HUES64 (cell line): ENCODE measurements at regions not wholly inside any gene's neighbourhood (a gene's known extent, or its start where the extent isn't known, plus 50 kb on each side); places are given as distances from the start of the nearest gene placed in this dataset.
"Not testable (repeated sequence)": the region's sequence is repeated elsewhere in the genome, so short reads cannot be mapped to it uniquely, and the experiment has no call there.

ENCODE experiments used
- H3K27ac ChIP-seq: 2 replicates; pipeline ENCODE4 v1.7.0; 2013; ENCODE audit warnings: low read depth, low read length, inconsistent platforms
- H3K27me3 ChIP-seq: 2 replicates; pipeline ENCODE4 v1.6.1; 2013; ENCODE audit warnings: mild to moderate bottlenecking, low read length; ENCODE audit not compliant: insufficient read depth
- H3K36me3 ChIP-seq: 2 replicates; pipeline ENCODE4 v1.6.1; 2013; ENCODE audit warnings: mild to moderate bottlenecking, low read length; ENCODE audit not compliant: insufficient read depth
- H3K4me1 ChIP-seq: 2 replicates; pipeline ENCODE4 v1.6.1; 2013; ENCODE audit warnings: mild to moderate bottlenecking, low read length, moderate library complexity; ENCODE audit not compliant: insufficient read depth
- H3K4me3 ChIP-seq: 2 replicates; pipeline ENCODE4 v1.5.1; 2013; ENCODE audit warnings: mild to moderate bottlenecking, low read length, moderate library complexity
- H3K9ac ChIP-seq: 2 replicates; pipeline ENCODE4 v1.6.1; 2013; ENCODE audit warnings: mild to moderate bottlenecking, low read depth, low read length
- H3K9me3 ChIP-seq: 2 replicates; pipeline ENCODE4 v1.6.1; 2013; ENCODE audit warnings: low read depth, low read length; ENCODE audit not compliant: insufficient read depth
- whole genome bisulfite sequencing: fragments of 150-250, 120-280 bp; methylation state at CpG from one replicate; pipeline ENCODE4 v1.1.7; 2013; ENCODE audit warnings: missing lambda C conversion rate; 5-methylcytosine and 5-hydroxymethylcytosine counted together

DNA sequence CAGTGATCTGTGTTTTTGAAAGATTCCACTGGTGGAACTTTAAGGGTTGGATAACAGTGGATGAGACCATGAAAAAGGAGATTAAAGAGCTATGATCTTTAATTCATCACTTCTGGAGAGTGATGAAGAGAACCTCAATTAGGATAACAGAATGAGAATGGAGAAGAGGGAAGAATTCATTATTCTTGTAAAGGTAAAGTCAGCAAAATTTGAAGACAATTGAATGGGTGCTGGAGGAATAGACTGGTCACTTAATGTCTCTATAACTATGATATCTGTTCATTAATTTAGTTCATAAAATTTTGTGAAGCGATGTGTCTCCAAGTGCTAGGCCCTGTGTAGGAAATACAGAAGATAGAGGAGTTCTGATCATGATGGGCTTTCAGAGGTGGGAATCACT, 1013.2 kb upstream of the FANCL start:
- H3K27ac ChIP-seq, result no peak overlapping the region
- WGBS, result 100% methylated on average over 1 of the region's 1 CpG
- H3K27me3 ChIP-seq, result no peaks in the 10 kb centered on the region
- peaks cover 16% of the 10 kb centered on the region for H3K4me1 ChIP-seq
- no peaks in the 10 kb centered on the region for H3K9me3 ChIP-seq
- H3K9ac ChIP-seq, result no peak overlapping the region
- no peak overlapping the region for H3K4me3 ChIP-seq
- no peaks in the 10 kb centered on the region for H3K36me3 ChIP-seq

DNA sequence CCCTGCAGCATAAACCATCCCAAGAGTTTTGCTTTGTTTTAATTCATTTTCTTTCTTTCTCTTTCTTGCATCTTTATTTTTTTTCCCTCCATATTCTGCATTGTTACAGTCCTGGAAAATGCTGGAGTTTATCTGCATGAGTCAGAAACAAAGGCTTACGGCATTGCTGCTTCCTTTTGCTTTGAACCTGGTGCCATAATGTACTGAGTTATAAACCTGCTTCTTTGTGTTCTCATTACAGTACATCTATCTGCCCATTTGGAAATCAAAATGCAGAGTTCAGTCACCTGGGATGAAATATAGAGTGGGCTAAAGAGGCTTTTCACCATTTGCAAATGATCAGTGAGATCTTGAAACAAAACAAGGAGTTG, 1009.2 kb upstream of the FANCL start:
- H3K9ac ChIP-seq, result no peak overlapping the region
- no peaks in the 10 kb centered on the region for H3K9me3 ChIP-seq
- no peaks in the 10 kb centered on the region for H3K27me3 ChIP-seq
- WGBS, result 91% methylated on average over 1 of the region's 1 CpG
- H3K4me1 ChIP-seq, result peaks cover 11% of the 10 kb centered on the region
- H3K27ac ChIP-seq, result no peak overlapping the region
- H3K4me3 ChIP-seq, result no peak overlapping the region
- H3K36me3 ChIP-seq, result no peaks in the 10 kb centered on the region

DNA sequence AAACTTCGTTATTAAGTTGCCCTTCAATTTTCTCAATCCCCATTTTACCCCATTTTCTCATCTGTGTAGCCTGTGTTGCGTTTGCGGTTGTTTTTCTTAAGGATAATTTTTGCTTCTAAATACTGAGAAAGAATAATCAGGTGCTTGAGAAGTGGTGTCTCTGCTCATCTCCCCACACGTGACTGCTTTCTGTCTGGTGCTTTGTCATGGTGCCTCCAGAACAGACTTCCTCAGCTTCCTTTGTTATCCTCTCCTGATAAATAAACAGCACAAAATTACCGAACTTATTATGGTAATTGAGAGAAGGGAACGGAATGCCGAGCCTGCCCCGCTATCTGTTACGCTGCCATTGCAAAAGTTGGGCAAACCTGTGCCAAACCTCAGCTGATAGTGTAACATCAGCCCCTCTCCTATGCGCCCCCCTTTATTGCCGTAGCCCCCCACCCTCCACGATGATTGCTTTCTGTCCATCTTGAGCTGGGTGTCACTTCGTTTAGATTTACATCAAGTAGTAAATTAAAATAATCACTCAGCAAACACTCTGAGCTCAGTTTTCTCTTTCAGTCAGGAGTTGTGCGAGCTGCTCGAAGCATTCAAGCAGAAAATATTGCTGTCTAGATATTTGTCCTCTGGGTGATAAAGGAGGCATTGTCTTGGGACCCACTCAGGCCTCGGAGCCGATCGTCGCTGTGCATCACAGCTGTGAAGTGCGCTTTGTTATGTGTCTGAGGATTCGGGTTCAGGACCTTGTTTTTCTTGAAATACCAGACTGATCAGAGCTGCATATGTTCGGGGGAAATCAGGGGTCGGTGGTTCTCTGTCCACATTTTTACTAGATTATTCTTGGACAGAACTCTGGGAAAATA, 1008.5 kb upstream of the FANCL start:
- H3K27me3 ChIP-seq, result no peaks in the 10 kb centered on the region
- H3K4me3 ChIP-seq, result no peak overlapping the region
- peaks cover 11% of the 10 kb centered on the region for H3K4me1 ChIP-seq
- H3K36me3 ChIP-seq, result no peaks in the 10 kb centered on the region
- H3K27ac ChIP-seq, result no peak overlapping the region
- WGBS, result 93% methylated on average over 19 of the region's 23 CpGs
- H3K9me3 ChIP-seq, result no peaks in the 10 kb centered on the region
- H3K9ac ChIP-seq, result no peak overlapping the region

DNA sequence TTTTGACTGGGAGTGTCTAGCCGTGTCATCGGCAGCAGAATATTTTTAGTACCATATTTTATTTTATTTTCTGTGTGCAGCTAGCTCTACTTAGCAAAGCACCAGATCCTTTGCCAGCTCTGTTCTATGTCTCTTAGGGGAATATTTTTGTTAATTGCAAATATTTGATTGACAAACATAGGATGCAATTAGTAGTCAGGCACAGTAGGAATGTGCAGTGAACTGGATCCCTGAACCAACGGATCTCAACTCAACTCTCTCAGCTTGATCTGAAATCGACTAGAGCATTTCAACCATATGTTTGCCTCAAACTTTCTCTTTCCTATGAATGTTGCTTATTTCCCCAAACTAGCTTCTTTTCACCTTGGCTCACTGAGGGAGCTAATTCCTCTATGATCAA, 998.0 kb upstream of the FANCL start:
- no peaks in the 10 kb centered on the region for H3K9me3 ChIP-seq
- H3K36me3 ChIP-seq, result no peaks in the 10 kb centered on the region
- peaks cover 18% of the 10 kb centered on the region for H3K4me1 ChIP-seq
- H3K27me3 ChIP-seq, result no peaks in the 10 kb centered on the region
- 87% methylated on average over 4 of the region's 4 CpGs for WGBS
- no peak overlapping the region for H3K4me3 ChIP-seq
- no peak overlapping the region for H3K27ac ChIP-seq
- H3K9ac ChIP-seq, result no peak overlapping the region

DNA sequence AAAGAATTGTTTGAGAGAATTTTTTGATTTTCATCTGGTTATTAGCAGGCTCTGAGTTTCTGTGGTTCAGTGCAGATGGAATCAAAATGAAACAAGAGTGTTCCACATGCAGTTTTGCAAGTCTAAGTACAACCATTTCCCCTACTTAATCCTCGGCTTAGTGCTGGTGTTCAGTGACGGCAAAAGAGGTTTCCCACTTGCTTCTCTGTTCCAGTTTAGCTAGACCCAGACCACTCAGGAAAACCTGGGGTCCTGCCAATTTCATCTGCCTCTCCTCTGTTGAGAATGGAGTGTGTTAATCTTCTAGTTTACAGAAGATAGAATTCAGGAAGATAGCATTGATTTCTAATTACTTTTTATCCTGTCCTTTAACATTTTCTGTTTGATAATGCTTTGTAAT, 996.2 kb upstream of the FANCL start:
- H3K4me3 ChIP-seq, result no peak overlapping the region
- no peak overlapping the region for H3K27ac ChIP-seq
- no peak overlapping the region for H3K9ac ChIP-seq
- no peaks in the 10 kb centered on the region for H3K9me3 ChIP-seq
- peaks cover 18% of the 10 kb centered on the region for H3K4me1 ChIP-seq
- no peaks in the 10 kb centered on the region for H3K27me3 ChIP-seq
- no peaks in the 10 kb centered on the region for H3K36me3 ChIP-seq
- whole genome bisulfite sequencing, result 89% methylated on average over 2 of the region's 2 CpGs

DNA sequence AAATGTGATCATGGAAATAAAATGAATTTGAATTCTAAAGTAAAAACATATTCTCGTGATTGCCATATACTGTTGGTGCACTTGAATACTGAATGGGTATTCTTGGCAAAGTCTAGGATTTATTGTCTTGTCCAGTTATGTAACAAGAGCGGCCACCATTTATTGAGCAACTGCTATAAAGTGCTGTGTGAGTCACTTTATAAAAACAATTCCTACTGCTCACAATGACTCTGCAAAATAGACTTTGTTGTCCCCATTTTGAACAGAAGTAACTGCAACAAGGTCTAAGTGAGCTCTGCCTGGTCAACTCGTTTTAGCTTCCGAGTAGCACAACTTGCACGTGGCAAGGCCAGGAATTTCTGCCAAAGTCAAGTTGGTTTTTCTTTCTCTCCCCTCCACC, 995.6 kb upstream of the FANCL start:
- H3K27me3 ChIP-seq, result no peaks in the 10 kb centered on the region
- no peak overlapping the region for H3K9ac ChIP-seq
- H3K27ac ChIP-seq, result no peak overlapping the region
- no peak overlapping the region for H3K4me3 ChIP-seq
- WGBS, result 94% methylated on average over 5 of the region's 5 CpGs
- no peaks in the 10 kb centered on the region for H3K9me3 ChIP-seq
- H3K36me3 ChIP-seq, result no peaks in the 10 kb centered on the region
- H3K4me1 ChIP-seq, result peaks cover 14% of the 10 kb centered on the region

DNA sequence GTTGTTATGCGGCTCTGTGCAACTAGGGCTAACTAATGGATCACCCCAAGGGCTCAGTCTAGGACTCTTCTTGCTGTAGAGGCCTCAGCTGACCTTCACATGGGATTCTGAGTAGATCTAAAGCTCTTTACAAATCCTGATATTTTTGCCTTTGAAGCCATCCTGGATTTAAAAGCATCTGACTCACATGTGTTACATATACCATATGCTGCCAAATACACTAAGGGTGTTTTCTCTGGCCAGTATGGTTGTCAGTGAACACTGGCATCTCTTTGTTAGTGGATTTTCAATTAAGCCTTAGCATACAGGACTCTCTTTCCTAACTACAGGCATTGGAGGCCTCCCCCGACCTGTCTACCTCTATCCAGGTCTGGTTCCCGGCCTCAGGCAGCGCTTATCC, 992.8 kb upstream of the FANCL start:
- Histone ChIP-seq H3K27me3 (no peaks in the 10 kb centered on the region), H3K9me3 (no peaks in the 10 kb centered on the region), H3K36me3 (no peaks in the 10 kb centered on the region), H3K27ac (no peak overlapping the region), H3K4me1 (peaks cover 8% of the 10 kb centered on the region; the same call in 1 of the 2 replicates), H3K9ac (no peak overlapping the region), H3K4me3 (no peak overlapping the region)
- 96% methylated on average over 4 of the region's 4 CpGs for WGBS

DNA sequence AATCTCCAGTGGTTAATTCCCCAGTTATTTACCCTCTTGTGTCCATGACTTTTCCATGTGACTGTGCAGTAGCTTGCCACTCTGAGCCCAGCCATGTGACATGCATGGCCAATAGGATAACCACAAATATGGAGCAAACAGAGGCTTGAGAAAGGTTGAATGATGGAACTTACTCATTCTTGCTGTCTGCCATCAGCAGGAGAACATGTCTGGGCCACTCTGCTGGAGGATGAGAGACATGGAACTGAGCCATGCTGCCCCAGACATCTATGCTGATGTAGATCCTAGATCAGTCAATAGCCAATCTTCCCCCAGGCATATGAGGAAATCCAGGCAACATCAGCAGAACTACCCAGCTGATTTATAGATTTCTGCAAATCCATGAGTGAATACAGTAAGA, 992.3 kb upstream of the FANCL start:
- Histone ChIP-seq H3K9me3 (no peaks in the 10 kb centered on the region), H3K9ac (no peak overlapping the region), H3K4me1 (peaks cover 3% of the 10 kb centered on the region; the same call in 1 of the 2 replicates), H3K27ac (no peak overlapping the region), H3K4me3 (no peak overlapping the region), H3K27me3 (no peaks in the 10 kb centered on the region), H3K36me3 (no peaks in the 10 kb centered on the region)

DNA sequence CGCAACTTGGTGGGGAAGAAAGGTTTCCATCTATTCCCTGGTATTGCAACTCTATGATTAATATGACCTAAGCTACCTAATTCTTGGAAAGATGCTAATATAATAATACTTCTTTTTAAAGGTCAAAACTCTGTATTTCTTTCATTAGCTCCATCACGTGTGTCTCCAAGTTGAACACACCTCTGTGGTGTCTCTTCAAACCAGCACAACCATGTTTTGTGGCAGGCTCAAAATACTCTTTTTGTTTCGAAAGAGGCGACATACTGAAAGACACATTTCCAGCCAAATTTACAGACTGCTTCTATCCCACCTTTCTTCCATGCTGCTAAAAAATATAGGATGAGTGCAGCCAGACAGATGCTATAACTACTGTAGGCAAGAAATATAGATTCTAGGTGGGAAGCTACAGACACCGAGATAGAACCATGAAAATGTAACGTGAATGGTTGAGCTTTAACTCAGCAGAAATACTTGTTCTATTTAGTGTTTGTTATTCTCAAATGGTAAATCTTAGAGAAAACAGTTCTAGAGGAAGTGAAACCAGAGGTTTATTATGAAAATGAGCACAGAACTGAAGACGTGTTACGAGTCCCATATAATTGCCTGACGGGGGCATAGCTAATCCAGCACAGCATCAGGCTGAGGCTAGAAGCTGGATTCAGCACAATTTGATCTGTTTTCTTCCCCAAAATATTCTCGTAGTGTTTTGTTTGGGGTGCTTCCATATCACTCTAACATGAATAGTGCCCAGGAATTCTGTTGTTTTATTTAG, 991.5 kb upstream of the FANCL start:
- H3K9ac ChIP-seq, result no peak overlapping the region
- H3K36me3 ChIP-seq, result no peaks in the 10 kb centered on the region
- 95% methylated on average over 9 of the region's 10 CpGs for WGBS
- no peak overlapping the region for H3K4me3 ChIP-seq
- no peaks in the 10 kb centered on the region; the same call in 1 of the 2 replicates for H3K4me1 ChIP-seq
- no peaks in the 10 kb centered on the region for H3K9me3 ChIP-seq
- no peak overlapping the region for H3K27ac ChIP-seq
- no peaks in the 10 kb centered on the region for H3K27me3 ChIP-seq

DNA sequence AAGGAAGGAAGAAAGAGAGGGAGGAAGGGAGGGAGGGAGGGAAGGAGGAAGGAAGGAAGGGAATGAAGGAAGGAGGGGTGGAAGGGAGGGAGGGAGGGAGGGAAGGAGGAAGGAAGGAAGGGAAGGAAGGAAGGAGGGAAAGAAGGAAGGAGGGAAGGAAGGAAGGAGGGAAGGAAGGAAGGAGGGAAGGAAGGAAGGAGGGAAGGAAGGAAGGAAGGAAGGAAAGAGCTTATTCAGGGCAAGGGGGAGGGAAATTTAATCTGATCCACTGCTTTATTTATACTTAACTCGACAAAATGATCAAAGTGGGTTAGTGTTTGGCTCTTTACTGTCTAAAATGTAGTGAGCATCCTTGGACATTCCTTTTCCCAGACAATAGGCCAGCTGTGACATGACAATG, 985.2 kb upstream of the FANCL start:
- H3K36me3 ChIP-seq, H3K27ac ChIP-seq, H3K9ac ChIP-seq, H3K4me1 ChIP-seq, H3K9me3 ChIP-seq, H3K4me3 ChIP-seq, H3K27me3 ChIP-seq: not testable (repeated sequence)
- WGBS, result 88% methylated on average over 1 of the region's 1 CpG

DNA sequence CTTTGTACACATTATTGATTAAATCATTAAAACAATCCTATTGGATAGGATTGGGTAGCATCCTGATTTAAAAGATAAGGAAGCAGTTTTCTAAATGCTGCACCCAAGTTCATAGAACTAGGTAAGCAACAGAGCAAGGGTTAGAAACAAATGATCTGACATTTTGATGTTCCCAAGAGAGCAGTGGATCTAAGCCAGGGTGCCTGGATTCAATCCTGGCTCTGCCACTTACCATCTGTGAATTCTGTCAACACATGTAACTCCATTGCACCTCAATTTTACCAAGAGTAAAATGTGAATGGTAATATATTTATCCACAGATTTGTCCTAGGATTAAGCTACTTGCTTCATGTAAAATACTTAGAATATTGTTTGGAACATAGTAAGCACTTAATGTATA, 982.6 kb upstream of the FANCL start:
- H3K27ac ChIP-seq, result no peak overlapping the region
- H3K36me3 ChIP-seq, result no peaks in the 10 kb centered on the region
- H3K9me3 ChIP-seq, result no peaks in the 10 kb centered on the region
- no peak overlapping the region for H3K4me3 ChIP-seq
- H3K27me3 ChIP-seq, result no peaks in the 10 kb centered on the region
- no peaks in the 10 kb centered on the region for H3K4me1 ChIP-seq
- no peak overlapping the region for H3K9ac ChIP-seq
